ENCODE measurements at regions not wholly inside any gene's neighbourhood (a gene's known extent, or its start where the extent isn't known, plus 50 kb on each side); places are given as distances from the start of the nearest gene placed in this dataset.

- Histone ChIP-seq H3K27ac (no peak overlapping the region), H3K4me3 (no peak overlapping the region), H3K9me3 (peaks cover 0 to 12% (median 4%) of the 10 kb centered on the region in 12 donors), H3K4me1 (peaks cover 0 to 7% (median 0%) of the 10 kb centered on the region in 12 donors), H3K36me3 (peaks cover 0 to 3% (median 0%) of the 10 kb centered on the region in 9 donors), H3K27me3 (no peaks in the 10 kb centered on the region)
- no peak for DNase-seq
- no peak for TF ChIP-seq POLR2A (IDR thresholded peaks at IDR 0.05)
- WGBS, 4 donors: 77 to 87% (median 78%) methylated on average over 1 of the region's 1 CpG
- intact Hi-C loops (cut with DNase I): no loop called here
- no peak for ATAC-seq
These were observed 115.4 kb upstream of the NUDT6 start for GRCh38 chr4:123037804-123038203.

- Histone ChIP-seq H3K27ac (no peak overlapping the region), H3K36me3 (peaks cover 0 to 3% (median 0%) of the 10 kb centered on the region in 9 donors), H3K27me3 (no peaks in the 10 kb centered on the region), H3K4me3 (no peak overlapping the region), H3K9me3 (peaks cover 0 to 36% (median 13%) of the 10 kb centered on the region in 12 donors), H3K4me1 (peaks cover 0 to 7% (median 0%) of the 10 kb centered on the region in 12 donors)
- TF ChIP-seq CTCF (IDR thresholded peaks at IDR 0.05) (no peak), POLR2A (IDR thresholded peaks at IDR 0.05) (no peak)
- intact Hi-C loops (cut with DNase I): no loop called here
- ATAC-seq: no peak
- DNase-seq: no peak
These were observed 119.7 kb upstream of the NUDT6 start for GRCh38 chr4:123042095-123042494.

- H3K4me1 ChIP-seq: peaks cover 0 to 2% (median 0%) of the 10 kb centered on the region in 12 donors
- no peak for TF ChIP-seq CTCF (IDR thresholded peaks at IDR 0.05)
- TF ChIP-seq POLR2A (IDR thresholded peaks at IDR 0.05): no peak
- DNase-seq (no peak), ATAC-seq (no peak)
- no peak overlapping the region for H3K27ac ChIP-seq
- H3K9me3 ChIP-seq: peaks cover 0 to 46% (median 16%) of the 10 kb centered on the region in 12 donors
- H3K4me3 ChIP-seq: no peak overlapping the region
- H3K36me3 ChIP-seq: peaks cover 0 to 3% (median 0%) of the 10 kb centered on the region in 9 donors
- intact Hi-C loops (cut with DNase I): no loop called here
- H3K27me3 ChIP-seq: no peaks in the 10 kb centered on the region
These were observed 120.6 kb upstream of the NUDT6 start for GRCh38 chr4:123043013-123043412.

- ATAC-seq (no peak), DNase-seq (no peak)
- TF ChIP-seq CTCF (IDR thresholded peaks at IDR 0.05): no peak
- no peak for TF ChIP-seq POLR2A (IDR thresholded peaks at IDR 0.05)
- Histone ChIP-seq H3K9me3 (peaks cover 0 to 55% (median 22%) of the 10 kb centered on the region in 12 donors), H3K4me3 (no peak overlapping the region), H3K4me1 (no peaks in the 10 kb centered on the region), H3K27ac (no peak overlapping the region), H3K36me3 (peaks cover 0 to 3% (median 0%) of the 10 kb centered on the region in 9 donors), H3K27me3 (no peaks in the 10 kb centered on the region)
- intact Hi-C loops (cut with DNase I): no loop called here
- 34 to 42% (median 39%) methylated on average over 2 of the region's 2 CpGs for WGBS, 4 donors
These were observed 121.5 kb upstream of the NUDT6 start for GRCh38 chr4:123043793-123044425.

GRCh38 chr4:123046096-123046495 is 123.7 kb upstream of the NUDT6 start:
- H3K4me1 ChIP-seq: no peaks in the 10 kb centered on the region
- 92 to 96% (median 94%) methylated on average over 3 of the region's 3 CpGs for WGBS, 4 donors
- intact Hi-C loops (cut with DNase I): no loop called here
- DNase-seq (no peak), ATAC-seq (no peak)
- H3K9me3 ChIP-seq: peaks cover 0 to 75% (median 26%) of the 10 kb centered on the region in 12 donors
- TF ChIP-seq POLR2A (IDR thresholded peaks at IDR 0.05) (no peak), CTCF (IDR thresholded peaks at IDR 0.05) (no peak)
- H3K36me3 ChIP-seq: peaks cover 0 to 3% (median 0%) of the 10 kb centered on the region in 9 donors
- no peak overlapping the region for H3K4me3 ChIP-seq
- H3K27ac ChIP-seq: no peak overlapping the region
- H3K27me3 ChIP-seq: no peaks in the 10 kb centered on the region

All from heart left ventricle (tissue), 16 donors.